H1 (cell line): ENCODE measurements at regions not wholly inside any gene's neighbourhood (a gene's known extent, or its start where the extent isn't known, plus 50 kb on each side); places are given as distances from the start of the nearest gene placed in this dataset.
"Not testable (repeated sequence)": the region's sequence is repeated elsewhere in the genome, so short reads cannot be mapped to it uniquely, and the experiment has no call there.

Source experiments
- CTCF ChIA-PET: fragments of 300-600 bp; sonication (Branson Sonifier 250); formaldehyde crosslinking; loops from one replicate; lab custom pipeline; 2021; ENCODE audit not compliant: partially characterized antibody; lab: Charles Lee
- POLR2A ChIA-PET: fragments of 300-600 bp; sonication (Branson Sonifier 250); formaldehyde crosslinking; loops from one replicate; lab custom pipeline; 2021; ENCODE audit warnings: inconsistent platforms; ENCODE audit not compliant: partially characterized antibody; lab: Charles Lee
- DNase-seq, 2 experiments: peaks; one replicate each; pipeline versions ENCODE4 v3.0.0 to v3.0.0-alpha.2; 2010 to 2022; ENCODE audit warnings: low spot score in 2 of 2, low read depth in 1 of 2, mixed read lengths in 1 of 2
- FAIRE-seq: peaks from 2 replicates; lab custom pipeline; 2011; peaks lifted over from hg19 to GRCh38; lab: Jason Lieb, UNC
- H2AFZ ChIP-seq: 2 replicates; pipeline ENCODE4 v1.8.1; 2012; ENCODE audit warnings: low read length, inconsistent platforms
- H2AK5ac ChIP-seq: 2 replicates; pipeline ENCODE4 v1.6.1; 2013; ENCODE audit warnings: low read depth, low read length
- H2BK120ac ChIP-seq: replicated peaks from 2 replicates; pipeline ENCODE3; 2013; ENCODE audit warnings: low read depth, low read length, inconsistent platforms
- H2BK12ac ChIP-seq: 2 replicates; pipeline ENCODE4 v1.6.1; 2013; ENCODE audit warnings: low read depth, low read length
- H2BK15ac ChIP-seq: 2 replicates; pipeline ENCODE4 v1.6.1; 2013; ENCODE audit warnings: low read length
- H2BK20ac ChIP-seq: 2 replicates; pipeline ENCODE4 v1.6.1; 2013; ENCODE audit warnings: low read length
- H2BK5ac ChIP-seq: 2 replicates; pipeline ENCODE4 v1.6.1; 2013; ENCODE audit warnings: low read depth, low read length
- H3K14ac ChIP-seq: 2 replicates; pipeline ENCODE4 v1.6.1; 2013; ENCODE audit warnings: inconsistent platforms; ENCODE audit not compliant: insufficient read length
- H3K18ac ChIP-seq: 2 replicates; pipeline ENCODE4 v1.6.1; 2013; ENCODE audit warnings: low read length; ENCODE audit errors: extremely low read depth
- H3K23ac ChIP-seq: 2 replicates; pipeline ENCODE4 v1.6.1; 2013; ENCODE audit warnings: inconsistent platforms; ENCODE audit not compliant: insufficient read length
- H3K23me2 ChIP-seq: 2 replicates; pipeline ENCODE4 v1.6.1; 2013; ENCODE audit warnings: low read depth, low read length
- H3K27ac ChIP-seq: 2 replicates; pipeline ENCODE4 v1.6.1; 2011; ENCODE audit warnings: low read depth, low read length, inconsistent platforms
- H3K27me3 ChIP-seq, 4 experiments: replicated peaks in 1 of 4; 1 replicate in 1 of 4; 2 replicates in 3 of 4; pipeline versions ENCODE4 v1.6.1 to v1.8.1; 2011 to 2013; ENCODE audit warnings: low read length in 3 of 4, mild to moderate bottlenecking in 3 of 4, inconsistent platforms in 2 of 4, mixed read lengths in 2 of 4, moderate library complexity in 1 of 4; ENCODE audit not compliant: control insufficient read depth in 3 of 4, insufficient read depth in 3 of 4; ENCODE audit errors: extremely low read depth in 1 of 4
- H3K36me3 ChIP-seq, 4 experiments: 2 replicates each; pipeline versions ENCODE4 v1.6.1 to v1.8.1; 2011 to 2013; ENCODE audit warnings: mild to moderate bottlenecking in 4 of 4, low read length in 3 of 4, moderate library complexity in 2 of 4, control low read depth in 1 of 4, inconsistent platforms in 1 of 4; ENCODE audit not compliant: insufficient read depth in 4 of 4, control insufficient read depth in 2 of 4
- H3K4ac ChIP-seq: replicated peaks from 2 replicates; pipeline ENCODE3; 2013; ENCODE audit warnings: low read length, low read depth, mixed read lengths, inconsistent platforms; ENCODE audit not compliant: insufficient read length
- H3K4me1 ChIP-seq, 4 experiments: replicated peaks in 1 of 4; 1 replicate in 1 of 4; 2 replicates in 3 of 4; pipeline versions ENCODE4 v1.6.1 to v1.8.1; 2011 to 2013; ENCODE audit warnings: low read length in 3 of 4, inconsistent platforms in 2 of 4, mixed read lengths in 1 of 4; ENCODE audit not compliant: insufficient read depth in 4 of 4, control insufficient read depth in 3 of 4
- H3K4me2 ChIP-seq, 2 experiments: 2 replicates each; pipeline versions ENCODE4 v1.6.1 to v1.8.1; 2011 to 2013; ENCODE audit warnings: low read depth in 2 of 2, low read length in 2 of 2, control low read depth in 1 of 2, inconsistent platforms in 1 of 2, mild to moderate bottlenecking in 1 of 2; ENCODE audit not compliant: insufficient read depth in 1 of 2
- H3K4me3 ChIP-seq, 4 experiments: fragments of 200-600, 300-600 bp in 1 of 4; sonication (generic), shearing (Covaris generic), sonication (Bioruptor Twin) in 1 of 4; 2 replicates each; pipeline versions ENCODE4 v1.5.1 to v1.8.1; 2011 to 2016; ENCODE audit warnings: low read length in 4 of 4, low read depth in 3 of 4, control low read depth in 2 of 4, inconsistent platforms in 2 of 4, mild to moderate bottlenecking in 2 of 4, mixed read lengths in 1 of 4, moderate library complexity in 1 of 4; ENCODE audit not compliant: insufficient read depth in 2 of 4; ENCODE audit errors: extremely low read depth in 1 of 4
- H3K56ac ChIP-seq: replicated peaks from 2 replicates; pipeline ENCODE3; 2013; ENCODE audit warnings: low read depth, mild to moderate bottlenecking, mixed read lengths, low read length, inconsistent platforms; ENCODE audit not compliant: insufficient read length
- H3K79me1 ChIP-seq: 2 replicates; pipeline ENCODE4 v1.6.1; 2013; ENCODE audit warnings: low read depth, low read length, control low read depth
- H3K79me2 ChIP-seq, 2 experiments: 2 replicates each; pipeline versions ENCODE4 v1.6.1 to v1.8.1; 2012 to 2013; ENCODE audit warnings: low read length in 2 of 2, mild to moderate bottlenecking in 2 of 2, inconsistent platforms in 1 of 2; ENCODE audit not compliant: insufficient read depth in 2 of 2, control insufficient read depth in 1 of 2
- H3K9ac ChIP-seq, 4 experiments: replicated peaks in 1 of 4; 1 replicate in 1 of 4; 2 replicates in 3 of 4; pipeline versions ENCODE4 v1.6.1 to v1.8.1; 2011 to 2013; ENCODE audit warnings: low read depth in 3 of 4, low read length in 3 of 4, control low read depth in 2 of 4, mild to moderate bottlenecking in 2 of 4, moderate library complexity in 2 of 4, inconsistent platforms in 1 of 4; ENCODE audit errors: extremely low read depth in 1 of 4
- H3K9me3 ChIP-seq, 2 experiments: 2 replicates each; pipeline versions ENCODE4 v1.6.1 to v1.8.1; 2012 to 2013; ENCODE audit warnings: mild to moderate bottlenecking in 2 of 2, moderate library complexity in 2 of 2, control low read depth in 1 of 2, inconsistent platforms in 1 of 2, low read depth in 1 of 2, low read length in 1 of 2, mixed read lengths in 1 of 2; ENCODE audit not compliant: insufficient read depth in 2 of 2
- H4K20me1 ChIP-seq, 2 experiments: replicated peaks in 1 of 2; 2 replicates each; pipeline versions ENCODE3 to v1.8.1; 2011 to 2013; ENCODE audit warnings: inconsistent platforms in 2 of 2, low read length in 2 of 2, mild to moderate bottlenecking in 1 of 2; ENCODE audit not compliant: insufficient read depth in 2 of 2, control insufficient read depth in 1 of 2
- H4K5ac ChIP-seq: 2 replicates; pipeline ENCODE4 v1.6.1; 2013; ENCODE audit warnings: low read length, low read depth, mixed read lengths, inconsistent platforms; ENCODE audit not compliant: insufficient read length
- H4K8ac ChIP-seq: 2 replicates; pipeline ENCODE4 v1.8.0; 2013; ENCODE audit warnings: mild to moderate bottlenecking, moderate library complexity, low read length, inconsistent platforms; ENCODE audit not compliant: insufficient read depth; ENCODE audit errors: extremely low read depth
- H4K91ac ChIP-seq: replicated peaks from 2 replicates; pipeline ENCODE3; 2013; ENCODE audit warnings: low read length, mixed read lengths, inconsistent platforms; ENCODE audit not compliant: insufficient read length
- WGBS, 2 experiments: shearing (Covaris generic) in 1 of 2; methylation state at CpG; one replicate each; pipeline versions ENCODE4 v1.1.6 to v1.1.7; 2013 to 2015; ENCODE audit warnings: low lambda C conversion rate in 2 of 2, mixed read lengths in 2 of 2, inconsistent platforms in 1 of 2, low coverage in 1 of 2, missing lambda C conversion rate in 1 of 2; ENCODE audit not compliant: insufficient replicate concordance in 2 of 2, insufficient coverage in 1 of 2, insufficient read length in 1 of 2; ENCODE audit errors: extremely low coverage in 1 of 2, missing lambda C conversion rate in 1 of 2; 5-methylcytosine and 5-hydroxymethylcytosine counted together

GRCh38 chr2:7178996-7179395, 261.8 kb downstream of the RNF144A start:
- H3K9ac ChIP-seq, H3K9me3 ChIP-seq, H3K56ac ChIP-seq, H2BK15ac ChIP-seq, POLR2A ChIA-PET, H2BK20ac ChIP-seq, H4K5ac ChIP-seq, H2AFZ ChIP-seq, CTCF ChIA-PET, H2AK5ac ChIP-seq, H2BK12ac ChIP-seq, H4K20me1 ChIP-seq, H3K23ac ChIP-seq, H3K36me3 ChIP-seq, H3K4ac ChIP-seq, H3K4me1 ChIP-seq, DNase-seq, FAIRE-seq, H2BK120ac ChIP-seq, H3K4me2 ChIP-seq, H3K23me2 ChIP-seq, H3K79me2 ChIP-seq, H4K8ac ChIP-seq, H3K14ac ChIP-seq, H3K27ac ChIP-seq, H3K18ac ChIP-seq, H3K79me1 ChIP-seq, H3K27me3 ChIP-seq, H2BK5ac ChIP-seq, H3K4me3 ChIP-seq, H4K91ac ChIP-seq: not testable (repeated sequence)
- WGBS, 2 experiments, result 89% methylated on average over 17 of the region's 17 CpGs; no CpG with 5 or more reads in 1 of the 2 experiments
